GM23338 (cell line): ENCODE measurements at regions not wholly inside any gene's neighbourhood (a gene's known extent, or its start where the extent isn't known, plus 50 kb on each side); places are given as distances from the start of the nearest gene placed in this dataset.

ENCODE experiments used
- ATAC-seq: fragments of 200-7000 bp; cut with Tn5 transposase; 3 replicates; pipeline ENCODE4 v1.9.1; 2020
- DNase-seq: peaks from one replicate; pipeline ENCODE4 v3.0.0-alpha.2; 2015; ENCODE audit warnings: low spot score
- H2AFZ ChIP-seq: fragments of 200-600 bp; sonication (generic); 2 replicates; pipeline ENCODE4 v1.8.0; 2016; ENCODE audit warnings: antibody characterized with exemption, mild to moderate bottlenecking, moderate library complexity
- H3F3A ChIP-seq: fragments of 200-600 bp; sonication (generic); replicated peaks from 2 replicates; pipeline ENCODE4 v1.8.0; 2017; ENCODE audit warnings: antibody characterized with exemption, mixed run types, low read depth
- H3K27ac ChIP-seq: fragments of 200-600 bp; sonication (generic); 2 replicates; pipeline ENCODE4 v1.6.1; 2016; ENCODE audit warnings: low read depth
- H3K27me3 ChIP-seq: fragments of 200-600 bp; sonication (generic); 2 replicates; pipeline ENCODE4 v1.8.0; 2016; ENCODE audit warnings: mild to moderate bottlenecking, mixed run types, moderate library complexity; ENCODE audit not compliant: insufficient read depth
- H3K36me3 ChIP-seq: fragments of 200-600 bp; sonication (generic); 2 replicates; pipeline ENCODE4 v1.8.0; 2016; ENCODE audit warnings: mild to moderate bottlenecking; ENCODE audit not compliant: insufficient read depth
- H3K4me1 ChIP-seq: fragments of 200-600 bp; sonication (generic); 2 replicates; pipeline ENCODE4 v1.8.0; 2016; ENCODE audit warnings: mild to moderate bottlenecking, moderate library complexity; ENCODE audit not compliant: insufficient read depth
- H3K4me2 ChIP-seq: fragments of 200-600 bp; sonication (generic); 2 replicates; pipeline ENCODE4 v1.7.1; 2017; ENCODE audit warnings: mixed run types
- H3K4me3 ChIP-seq: fragments of 200-600 bp; sonication (generic); 2 replicates; pipeline ENCODE4 v1.6.1; 2016; ENCODE audit warnings: mixed run types
- H3K79me2 ChIP-seq: fragments of 200-600 bp; sonication (generic); replicated peaks from 2 replicates; pipeline ENCODE4 v1.8.0; 2017; ENCODE audit warnings: mild to moderate bottlenecking; ENCODE audit not compliant: insufficient read depth
- H3K9me2 ChIP-seq: fragments of 200-600 bp; sonication (generic); 2 replicates; pipeline ENCODE4 v1.8.0; 2017; ENCODE audit not compliant: insufficient read depth
- H4K20me1 ChIP-seq: fragments of 200-600 bp; sonication (generic); replicated peaks from 2 replicates; pipeline ENCODE4 v1.8.0; 2017; ENCODE audit warnings: mild to moderate bottlenecking; ENCODE audit not compliant: insufficient read depth
- H3K27ac Mint-ChIP-seq: 2 replicates; pipeline ENCODE4 v1.8.0; 2020; ENCODE audit warnings: inconsistent platforms, mild to moderate bottlenecking, moderate library complexity, mixed read lengths
- H3K27me3 Mint-ChIP-seq: 3 replicates; pipeline ENCODE4 v1.8.0; 2022; ENCODE audit warnings: low read depth, mild to moderate bottlenecking, moderate library complexity, mixed read lengths, inconsistent platforms; ENCODE audit not compliant: insufficient read depth, poor library complexity
- H3K36me3 Mint-ChIP-seq: 3 replicates; pipeline ENCODE4 v1.8.0; 2021; ENCODE audit warnings: low read depth, mild to moderate bottlenecking, inconsistent platforms, moderate library complexity, mixed read lengths
- H3K4me1 Mint-ChIP-seq: 3 replicates; pipeline ENCODE4 v1.8.0; 2020; ENCODE audit warnings: mild to moderate bottlenecking, inconsistent platforms, mixed read lengths
- H3K4me3 Mint-ChIP-seq: 3 replicates; pipeline ENCODE4 v1.8.0; 2021; ENCODE audit warnings: moderate library complexity, mild to moderate bottlenecking, inconsistent platforms, mixed read lengths
- H3K9me3 Mint-ChIP-seq: 3 replicates; pipeline ENCODE4 v1.8.0; 2020; ENCODE audit warnings: moderate library complexity, mild to moderate bottlenecking, inconsistent platforms, mixed read lengths
- EZH2 ChIP-seq: fragments of 200-600 bp; sonication (generic); IDR thresholded peaks from one replicate; pipeline ENCODE4 v1.8.0; 2017; ENCODE audit warnings: antibody characterized with exemption, mild to moderate bottlenecking, low read depth; ENCODE audit not compliant: unreplicated experiment
- ZNF331 ChIP-seq: fragments of 250-450 bp; sonication (Bioruptor Pico); IDR thresholded peaks from 2 replicates; pipeline ENCODE4 v1.5.0; 2020; ENCODE audit warnings: low read depth, mild to moderate bottlenecking, moderate library complexity
- TF ChIP-seq, protein P1 (sequence below): IDR thresholded peaks from 2 replicates; pipeline ENCODE4 v1.6.1; 2016; ENCODE audit warnings: antibody characterized with exemption
- TF ChIP-seq, protein P2 (sequence below), 2 experiments: fragments of 200-600 bp in 1 of 2; sonication (generic) in 1 of 2; conservative IDR thresholded peaks; 2 replicates each; pipeline versions ENCODE4 v1.5.1 to v1.6.1; 2016 to 2017; ENCODE audit warnings: antibody characterized with exemption in 2 of 2, low read depth in 2 of 2, mild to moderate bottlenecking in 2 of 2, moderate library complexity in 1 of 2
- TF ChIP-seq, protein P3 (sequence below): fragments of 250-450 bp; sonication (Bioruptor Pico); IDR thresholded peaks from 2 replicates; pipeline ENCODE4 v1.5.0; 2020; ENCODE audit warnings: mild to moderate bottlenecking, moderate library complexity

DNA sequence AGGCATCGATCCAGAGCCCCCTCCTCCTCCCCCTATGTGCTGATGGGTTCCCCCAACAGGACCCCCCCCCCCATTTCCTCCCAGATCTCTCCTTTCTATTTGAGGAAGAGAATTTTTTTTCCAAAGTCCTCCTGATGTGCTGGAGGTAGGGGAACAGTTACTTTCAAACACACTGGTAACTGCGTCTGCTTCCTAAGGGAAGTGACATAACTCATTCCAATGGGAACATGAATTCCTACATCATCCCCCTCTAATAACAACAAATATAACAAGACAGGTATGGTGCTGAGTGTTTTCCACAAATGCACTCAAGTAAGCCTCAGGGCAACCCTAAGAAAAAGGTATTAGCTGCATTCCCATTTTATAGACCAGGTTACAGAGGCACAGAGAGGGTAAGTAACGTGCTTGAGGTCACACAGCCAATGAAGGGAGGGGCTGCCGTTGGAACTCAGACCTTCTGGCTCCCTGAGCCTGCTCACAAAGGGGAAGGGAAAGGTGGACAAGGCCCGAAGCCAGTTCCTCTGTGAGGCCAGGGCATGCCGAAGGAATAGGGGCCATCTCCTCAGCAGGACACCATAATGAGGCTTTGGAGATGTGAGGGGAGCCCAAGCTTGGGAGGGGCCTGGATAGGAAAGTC is 121.1 kb upstream of the NCOR2 start:
- no peak overlapping the region for H3K4me3 ChIP-seq
- no peak for TF ChIP-seq EZH2
- no peak for TF ChIP-seq ZNF331 (CRISPR knock-in tag)
- TF ChIP-seq, protein P1, sequence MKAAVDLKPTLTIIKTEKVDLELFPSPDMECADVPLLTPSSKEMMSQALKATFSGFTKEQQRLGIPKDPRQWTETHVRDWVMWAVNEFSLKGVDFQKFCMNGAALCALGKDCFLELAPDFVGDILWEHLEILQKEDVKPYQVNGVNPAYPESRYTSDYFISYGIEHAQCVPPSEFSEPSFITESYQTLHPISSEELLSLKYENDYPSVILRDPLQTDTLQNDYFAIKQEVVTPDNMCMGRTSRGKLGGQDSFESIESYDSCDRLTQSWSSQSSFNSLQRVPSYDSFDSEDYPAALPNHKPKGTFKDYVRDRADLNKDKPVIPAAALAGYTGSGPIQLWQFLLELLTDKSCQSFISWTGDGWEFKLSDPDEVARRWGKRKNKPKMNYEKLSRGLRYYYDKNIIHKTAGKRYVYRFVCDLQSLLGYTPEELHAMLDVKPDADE = no peak
- TF ChIP-seq, protein P2, sequence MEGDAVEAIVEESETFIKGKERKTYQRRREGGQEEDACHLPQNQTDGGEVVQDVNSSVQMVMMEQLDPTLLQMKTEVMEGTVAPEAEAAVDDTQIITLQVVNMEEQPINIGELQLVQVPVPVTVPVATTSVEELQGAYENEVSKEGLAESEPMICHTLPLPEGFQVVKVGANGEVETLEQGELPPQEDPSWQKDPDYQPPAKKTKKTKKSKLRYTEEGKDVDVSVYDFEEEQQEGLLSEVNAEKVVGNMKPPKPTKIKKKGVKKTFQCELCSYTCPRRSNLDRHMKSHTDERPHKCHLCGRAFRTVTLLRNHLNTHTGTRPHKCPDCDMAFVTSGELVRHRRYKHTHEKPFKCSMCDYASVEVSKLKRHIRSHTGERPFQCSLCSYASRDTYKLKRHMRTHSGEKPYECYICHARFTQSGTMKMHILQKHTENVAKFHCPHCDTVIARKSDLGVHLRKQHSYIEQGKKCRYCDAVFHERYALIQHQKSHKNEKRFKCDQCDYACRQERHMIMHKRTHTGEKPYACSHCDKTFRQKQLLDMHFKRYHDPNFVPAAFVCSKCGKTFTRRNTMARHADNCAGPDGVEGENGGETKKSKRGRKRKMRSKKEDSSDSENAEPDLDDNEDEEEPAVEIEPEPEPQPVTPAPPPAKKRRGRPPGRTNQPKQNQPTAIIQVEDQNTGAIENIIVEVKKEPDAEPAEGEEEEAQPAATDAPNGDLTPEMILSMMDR (conservative IDR thresholded peaks at IDR 0.05; ENCODE audit: low read depth in 2 of 2) = no peak
- TF ChIP-seq, protein P3, sequence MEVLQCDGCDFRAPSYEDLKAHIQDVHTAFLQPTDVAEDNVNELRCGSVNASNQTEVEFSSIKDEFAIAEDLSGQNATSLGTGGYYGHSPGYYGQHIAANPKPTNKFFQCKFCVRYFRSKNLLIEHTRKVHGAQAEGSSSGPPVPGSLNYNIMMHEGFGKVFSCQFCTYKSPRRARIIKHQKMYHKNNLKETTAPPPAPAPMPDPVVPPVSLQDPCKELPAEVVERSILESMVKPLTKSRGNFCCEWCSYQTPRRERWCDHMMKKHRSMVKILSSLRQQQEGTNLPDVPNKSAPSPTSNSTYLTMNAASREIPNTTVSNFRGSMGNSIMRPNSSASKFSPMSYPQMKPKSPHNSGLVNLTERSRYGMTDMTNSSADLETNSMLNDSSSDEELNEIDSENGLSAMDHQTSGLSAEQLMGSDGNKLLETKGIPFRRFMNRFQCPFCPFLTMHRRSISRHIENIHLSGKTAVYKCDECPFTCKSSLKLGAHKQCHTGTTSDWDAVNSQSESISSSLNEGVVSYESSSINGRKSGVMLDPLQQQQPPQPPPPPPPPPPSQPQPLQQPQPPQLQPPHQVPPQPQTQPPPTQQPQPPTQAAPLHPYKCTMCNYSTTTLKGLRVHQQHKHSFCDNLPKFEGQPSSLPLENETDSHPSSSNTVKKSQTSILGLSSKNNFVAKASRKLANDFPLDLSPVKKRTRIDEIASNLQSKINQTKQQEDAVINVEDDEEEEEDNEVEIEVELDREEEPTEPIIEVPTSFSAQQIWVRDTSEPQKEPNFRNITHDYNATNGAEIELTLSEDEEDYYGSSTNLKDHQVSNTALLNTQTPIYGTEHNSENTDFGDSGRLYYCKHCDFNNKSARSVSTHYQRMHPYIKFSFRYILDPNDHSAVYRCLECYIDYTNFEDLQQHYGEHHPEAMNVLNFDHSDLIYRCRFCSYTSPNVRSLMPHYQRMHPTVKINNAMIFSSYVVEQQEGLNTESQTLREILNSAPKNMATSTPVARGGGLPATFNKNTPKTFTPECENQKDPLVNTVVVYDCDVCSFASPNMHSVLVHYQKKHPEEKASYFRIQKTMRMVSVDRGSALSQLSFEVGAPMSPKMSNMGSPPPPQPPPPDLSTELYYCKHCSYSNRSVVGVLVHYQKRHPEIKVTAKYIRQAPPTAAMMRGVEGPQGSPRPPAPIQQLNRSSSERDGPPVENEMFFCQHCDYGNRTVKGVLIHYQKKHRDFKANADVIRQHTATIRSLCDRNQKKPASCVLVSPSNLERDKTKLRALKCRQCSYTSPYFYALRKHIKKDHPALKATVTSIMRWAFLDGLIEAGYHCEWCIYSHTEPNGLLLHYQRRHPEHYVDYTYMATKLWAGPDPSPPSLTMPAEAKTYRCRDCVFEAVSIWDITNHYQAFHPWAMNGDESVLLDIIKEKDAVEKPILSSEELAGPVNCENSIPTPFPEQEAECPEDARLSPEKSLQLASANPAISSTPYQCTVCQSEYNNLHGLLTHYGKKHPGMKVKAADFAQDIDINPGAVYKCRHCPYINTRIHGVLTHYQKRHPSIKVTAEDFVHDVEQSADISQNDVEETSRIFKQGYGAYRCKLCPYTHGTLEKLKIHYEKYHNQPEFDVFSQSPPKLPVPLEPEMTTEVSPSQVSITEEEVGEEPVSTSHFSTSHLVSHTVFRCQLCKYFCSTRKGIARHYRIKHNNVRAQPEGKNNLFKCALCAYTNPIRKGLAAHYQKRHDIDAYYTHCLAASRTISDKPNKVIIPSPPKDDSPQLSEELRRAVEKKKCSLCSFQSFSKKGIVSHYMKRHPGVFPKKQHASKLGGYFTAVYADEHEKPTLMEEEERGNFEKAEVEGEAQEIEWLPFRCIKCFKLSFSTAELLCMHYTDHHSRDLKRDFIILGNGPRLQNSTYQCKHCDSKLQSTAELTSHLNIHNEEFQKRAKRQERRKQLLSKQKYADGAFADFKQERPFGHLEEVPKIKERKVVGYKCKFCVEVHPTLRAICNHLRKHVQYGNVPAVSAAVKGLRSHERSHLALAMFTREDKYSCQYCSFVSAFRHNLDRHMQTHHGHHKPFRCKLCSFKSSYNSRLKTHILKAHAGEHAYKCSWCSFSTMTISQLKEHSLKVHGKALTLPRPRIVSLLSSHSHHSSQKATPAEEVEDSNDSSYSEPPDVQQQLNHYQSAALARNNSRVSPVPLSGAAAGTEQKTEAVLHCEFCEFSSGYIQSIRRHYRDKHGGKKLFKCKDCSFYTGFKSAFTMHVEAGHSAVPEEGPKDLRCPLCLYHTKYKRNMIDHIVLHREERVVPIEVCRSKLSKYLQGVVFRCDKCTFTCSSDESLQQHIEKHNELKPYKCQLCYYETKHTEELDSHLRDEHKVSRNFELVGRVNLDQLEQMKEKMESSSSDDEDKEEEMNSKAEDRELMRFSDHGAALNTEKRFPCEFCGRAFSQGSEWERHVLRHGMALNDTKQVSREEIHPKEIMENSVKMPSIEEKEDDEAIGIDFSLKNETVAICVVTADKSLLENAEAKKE (CRISPR knock-in tag) = no peak
- DNase-seq (no peak), ATAC-seq (no peak)
- H3F3A ChIP-seq = no peaks in the 10 kb centered on the region
- H3K36me3 ChIP-seq = no peaks in the 10 kb centered on the region
- peaks cover 2% of the 10 kb centered on the region for H3K27me3 Mint-ChIP-seq
- no peak overlapping the region for H3K27ac ChIP-seq
- H3K9me3 Mint-ChIP-seq = peaks cover 10% of the 10 kb centered on the region; the same call in 1 of the 3 replicates
- H3K4me1 Mint-ChIP-seq = peaks cover 36% of the 10 kb centered on the region
- no peak overlapping the region for H3K4me3 Mint-ChIP-seq
- no peaks in the 10 kb centered on the region for H3K79me2 ChIP-seq
- peaks cover 5% of the 10 kb centered on the region; the same call in 1 of the 2 replicates for H3K4me1 ChIP-seq
- no peak overlapping the region for H3K4me2 ChIP-seq
- no peaks in the 10 kb centered on the region for H3K36me3 Mint-ChIP-seq
- no peak overlapping the region; the same call in 1 of the 2 replicates for H3K27ac Mint-ChIP-seq
- no peaks in the 10 kb centered on the region for H3K9me2 ChIP-seq
- no peak overlapping the region for H2AFZ ChIP-seq
- H3K27me3 ChIP-seq = no peaks in the 10 kb centered on the region
- H4K20me1 ChIP-seq = no peaks in the 10 kb centered on the region; the same call in 1 of the 2 replicates
